Vagina (tissue), 2 donors: ENCODE measurements at regions not wholly inside any gene's neighbourhood (a gene's known extent, or its start where the extent isn't known, plus 50 kb on each side); places are given as distances from the start of the nearest gene placed in this dataset.

Source experiments
- POLR2A ChIP-seq, 2 donors: fragments of 450-650 bp; IDR thresholded peaks; one replicate each; pipeline ENCODE4 v1.6.1; 2017; ENCODE audit warnings: antibody characterized with exemption in 2 of 2, mild to moderate bottlenecking in 2 of 2, moderate library complexity in 2 of 2
- POLR2AphosphoS5 ChIP-seq, 2 donors: sonication (generic); formaldehyde crosslinking; IDR thresholded peaks; one replicate each; pipeline ENCODE4 v1.9.0; 2017; ENCODE audit warnings: antibody characterized with exemption in 2 of 2, mild to moderate bottlenecking in 2 of 2, low read depth in 1 of 2; ENCODE audit not compliant: insufficient read depth in 1 of 2
- TF ChIP-seq, protein P1 (sequence below), 3 experiments: fragments of 450-650 bp in 2 of 3; fragments of 200-600 bp in 1 of 3; sonication (generic) in 1 of 3; IDR thresholded peaks; one replicate each; pipeline ENCODE4 v1.5.1; 2017 to 2019; ENCODE audit warnings: antibody characterized with exemption in 3 of 3, mild to moderate bottlenecking in 2 of 3, moderate library complexity in 2 of 3

DNA sequence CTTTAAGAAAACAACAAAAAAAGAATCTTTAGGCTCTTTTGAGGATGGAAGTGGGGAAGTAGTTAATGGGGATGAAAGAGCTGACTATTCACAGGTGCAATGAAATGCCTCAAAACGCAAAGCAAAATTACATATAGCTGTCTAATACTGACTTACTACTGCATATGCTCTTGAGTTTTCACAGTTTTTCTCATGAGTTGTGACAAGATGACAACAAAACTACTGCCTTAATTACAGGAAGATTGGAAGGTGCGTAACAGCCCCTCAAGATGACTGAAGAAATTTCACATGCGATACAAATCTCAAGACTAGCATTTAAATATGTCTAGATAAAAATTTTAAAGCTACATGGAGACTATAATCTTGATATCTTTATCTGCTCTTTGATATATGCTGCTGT is 547.8 kb upstream of the POU3F2 start:
- TF ChIP-seq, protein P1, sequence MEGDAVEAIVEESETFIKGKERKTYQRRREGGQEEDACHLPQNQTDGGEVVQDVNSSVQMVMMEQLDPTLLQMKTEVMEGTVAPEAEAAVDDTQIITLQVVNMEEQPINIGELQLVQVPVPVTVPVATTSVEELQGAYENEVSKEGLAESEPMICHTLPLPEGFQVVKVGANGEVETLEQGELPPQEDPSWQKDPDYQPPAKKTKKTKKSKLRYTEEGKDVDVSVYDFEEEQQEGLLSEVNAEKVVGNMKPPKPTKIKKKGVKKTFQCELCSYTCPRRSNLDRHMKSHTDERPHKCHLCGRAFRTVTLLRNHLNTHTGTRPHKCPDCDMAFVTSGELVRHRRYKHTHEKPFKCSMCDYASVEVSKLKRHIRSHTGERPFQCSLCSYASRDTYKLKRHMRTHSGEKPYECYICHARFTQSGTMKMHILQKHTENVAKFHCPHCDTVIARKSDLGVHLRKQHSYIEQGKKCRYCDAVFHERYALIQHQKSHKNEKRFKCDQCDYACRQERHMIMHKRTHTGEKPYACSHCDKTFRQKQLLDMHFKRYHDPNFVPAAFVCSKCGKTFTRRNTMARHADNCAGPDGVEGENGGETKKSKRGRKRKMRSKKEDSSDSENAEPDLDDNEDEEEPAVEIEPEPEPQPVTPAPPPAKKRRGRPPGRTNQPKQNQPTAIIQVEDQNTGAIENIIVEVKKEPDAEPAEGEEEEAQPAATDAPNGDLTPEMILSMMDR (IDR thresholded peaks at IDR 0.05) = no peak
- TF ChIP-seq POLR2AphosphoS5 (IDR thresholded peaks at IDR 0.05; ENCODE audit: insufficient read depth in 1 of 2, low read depth in 1 of 2) (no peak), POLR2A (IDR thresholded peaks at IDR 0.05) (no peak)
